ENCODE measurements at regions not wholly inside any gene's neighbourhood (a gene's known extent, or its start where the extent isn't known, plus 50 kb on each side); places are given as distances from the start of the nearest gene placed in this dataset.

DNA sequence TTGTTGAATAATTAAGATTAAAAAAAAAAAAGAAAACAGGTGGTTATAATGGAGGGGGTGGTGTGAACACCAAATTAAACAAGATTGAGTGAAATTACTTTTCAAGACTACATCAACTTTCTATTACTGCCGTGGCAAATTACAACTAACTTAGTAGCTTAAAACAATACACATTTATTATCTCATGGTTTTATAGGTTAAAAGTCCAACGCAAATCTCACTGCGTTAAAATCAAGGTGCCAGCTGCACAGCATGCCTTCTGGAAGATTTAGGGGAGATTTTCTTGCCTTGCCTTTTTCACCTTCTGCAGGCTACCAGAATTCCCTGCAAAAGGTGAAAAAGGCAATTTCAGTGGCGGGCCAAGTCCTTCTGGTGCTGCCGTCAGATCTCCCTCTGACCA lies 58.5 kb downstream of the ATXN3L start:
- TF ChIP-seq POLR2A (IDR thresholded peaks at IDR 0.05; ENCODE audit: low read depth, low read length) (no peak), POLR2AphosphoS5 (IDR thresholded peaks at IDR 0.05; ENCODE audit: low read depth, low read length) (no peak), POU2F2 (IDR thresholded peaks at IDR 0.05; ENCODE audit: low read depth, low read length) (no peak), TAF1 (IDR thresholded peaks at IDR 0.05; ENCODE audit: low read depth, low read length) (no peak), PAX5 (IDR thresholded peaks at IDR 0.05; ENCODE audit: insufficient read depth, low read length, severe bottlenecking) (no peak), SPI1 (IDR thresholded peaks at IDR 0.05; ENCODE audit: low read depth, low read length) (no peak)

Data from GM12891 (cell line).